Neural crest cell (in vitro differentiated cells): ENCODE measurements at regions not wholly inside any gene's neighbourhood (a gene's known extent, or its start where the extent isn't known, plus 50 kb on each side); places are given as distances from the start of the nearest gene placed in this dataset.

ENCODE experiments used
- DNase-seq: peaks from one replicate; pipeline ENCODE4 v3.0.0; 2021; ENCODE audit warnings: low read depth, mixed read lengths, low spot score
- H3K27ac Mint-ChIP-seq: one replicate; pipeline ENCODE4 v1.8.0; 2021; ENCODE audit warnings: mild to moderate bottlenecking, mixed read lengths; ENCODE audit not compliant: unreplicated experiment
- H3K27me3 Mint-ChIP-seq: 2 replicates; pipeline ENCODE4 v1.8.0; 2021; ENCODE audit warnings: low read depth, mild to moderate bottlenecking, mixed read lengths
- H3K36me3 Mint-ChIP-seq: 2 replicates; pipeline ENCODE4 v1.8.0; 2021; ENCODE audit warnings: low read depth, mild to moderate bottlenecking, mixed read lengths
- H3K4me1 Mint-ChIP-seq: 2 replicates; pipeline ENCODE4 v1.8.0; 2021; ENCODE audit warnings: mixed read lengths
- H3K4me3 Mint-ChIP-seq: one replicate; pipeline ENCODE4 v1.8.0; 2021; ENCODE audit warnings: mild to moderate bottlenecking, mixed read lengths
- H3K9me3 Mint-ChIP-seq: 2 replicates; pipeline ENCODE4 v1.8.0; 2021; ENCODE audit warnings: mixed read lengths
- TF ChIP-seq, protein P1 (sequence below): fragments of 200-600 bp; sonication (generic); conservative IDR thresholded peaks from 2 replicates; pipeline ENCODE4 v1.5.0; 2021; ENCODE audit warnings: antibody characterized with exemption, mild to moderate bottlenecking

DNA sequence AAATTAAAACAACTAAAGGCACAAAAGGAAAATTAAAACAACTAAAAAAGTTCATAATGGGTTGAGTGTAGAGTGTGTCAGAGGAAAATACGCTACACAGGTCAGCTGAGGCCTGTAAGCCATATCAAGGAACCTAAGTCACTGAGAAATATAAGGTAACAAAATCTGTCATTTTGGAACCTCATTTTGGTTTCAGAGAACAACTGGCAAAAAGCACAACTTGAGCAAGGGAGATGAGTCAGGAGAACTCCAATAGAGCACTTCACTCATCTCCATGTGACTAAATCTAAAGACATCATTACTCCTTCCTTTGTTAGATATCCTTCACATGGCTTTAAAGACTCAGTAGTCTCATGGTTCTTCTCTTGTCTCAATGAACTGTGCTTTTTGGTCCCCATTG is 269.4 kb upstream of the POU5F2 start:
- Mint-ChIP-seq H3K4me3 (no peak overlapping the region), H3K4me1 (peaks cover 4% of the 10 kb centered on the region), H3K9me3 (peaks cover 21% of the 10 kb centered on the region), H3K27me3 (no peaks in the 10 kb centered on the region), H3K27ac (no peak overlapping the region), H3K36me3 (peaks cover 30% of the 10 kb centered on the region)
- TF ChIP-seq, protein P1, sequence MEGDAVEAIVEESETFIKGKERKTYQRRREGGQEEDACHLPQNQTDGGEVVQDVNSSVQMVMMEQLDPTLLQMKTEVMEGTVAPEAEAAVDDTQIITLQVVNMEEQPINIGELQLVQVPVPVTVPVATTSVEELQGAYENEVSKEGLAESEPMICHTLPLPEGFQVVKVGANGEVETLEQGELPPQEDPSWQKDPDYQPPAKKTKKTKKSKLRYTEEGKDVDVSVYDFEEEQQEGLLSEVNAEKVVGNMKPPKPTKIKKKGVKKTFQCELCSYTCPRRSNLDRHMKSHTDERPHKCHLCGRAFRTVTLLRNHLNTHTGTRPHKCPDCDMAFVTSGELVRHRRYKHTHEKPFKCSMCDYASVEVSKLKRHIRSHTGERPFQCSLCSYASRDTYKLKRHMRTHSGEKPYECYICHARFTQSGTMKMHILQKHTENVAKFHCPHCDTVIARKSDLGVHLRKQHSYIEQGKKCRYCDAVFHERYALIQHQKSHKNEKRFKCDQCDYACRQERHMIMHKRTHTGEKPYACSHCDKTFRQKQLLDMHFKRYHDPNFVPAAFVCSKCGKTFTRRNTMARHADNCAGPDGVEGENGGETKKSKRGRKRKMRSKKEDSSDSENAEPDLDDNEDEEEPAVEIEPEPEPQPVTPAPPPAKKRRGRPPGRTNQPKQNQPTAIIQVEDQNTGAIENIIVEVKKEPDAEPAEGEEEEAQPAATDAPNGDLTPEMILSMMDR = no peak
- no peak for DNase-seq

DNA sequence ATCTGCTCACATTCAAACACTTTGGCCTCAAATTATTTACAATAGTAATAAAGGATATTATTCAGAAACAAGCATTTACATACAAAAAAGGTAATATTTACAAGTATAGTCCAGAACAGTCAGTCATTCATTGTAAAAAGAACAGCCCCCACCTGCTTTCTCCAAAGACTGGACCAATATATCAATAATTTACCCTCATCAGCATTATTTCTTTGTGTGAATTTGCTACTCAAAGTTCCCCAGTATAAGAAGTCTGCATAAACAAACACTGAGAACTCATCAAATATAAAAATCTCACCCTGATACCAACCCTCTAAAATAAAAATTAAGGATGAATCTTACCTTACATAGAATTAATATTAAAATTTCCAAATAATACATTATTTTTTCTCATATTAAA is 267.8 kb upstream of the POU5F2 start:
- no peak for DNase-seq
- Mint-ChIP-seq H3K9me3 (peaks cover 6% of the 10 kb centered on the region), H3K4me1 (peaks cover 4% of the 10 kb centered on the region), H3K27ac (no peak overlapping the region), H3K27me3 (no peaks in the 10 kb centered on the region), H3K4me3 (no peak overlapping the region), H3K36me3 (peaks cover 17% of the 10 kb centered on the region)
- TF ChIP-seq, protein P1 = no peak

- peaks cover 5% of the 10 kb centered on the region for H3K4me1 Mint-ChIP-seq
- H3K27ac Mint-ChIP-seq = no peak overlapping the region
- no peaks in the 10 kb centered on the region for H3K27me3 Mint-ChIP-seq
- peaks cover 18% of the 10 kb centered on the region for H3K36me3 Mint-ChIP-seq
- TF ChIP-seq, protein P1 = no peak
- no peak for DNase-seq
- H3K4me3 Mint-ChIP-seq = no peak overlapping the region
- H3K9me3 Mint-ChIP-seq = peaks cover 10% of the 10 kb centered on the region
Observed at GRCh38 chr5:93998951-93999455, 257.6 kb upstream of the POU5F2 start.

DNA sequence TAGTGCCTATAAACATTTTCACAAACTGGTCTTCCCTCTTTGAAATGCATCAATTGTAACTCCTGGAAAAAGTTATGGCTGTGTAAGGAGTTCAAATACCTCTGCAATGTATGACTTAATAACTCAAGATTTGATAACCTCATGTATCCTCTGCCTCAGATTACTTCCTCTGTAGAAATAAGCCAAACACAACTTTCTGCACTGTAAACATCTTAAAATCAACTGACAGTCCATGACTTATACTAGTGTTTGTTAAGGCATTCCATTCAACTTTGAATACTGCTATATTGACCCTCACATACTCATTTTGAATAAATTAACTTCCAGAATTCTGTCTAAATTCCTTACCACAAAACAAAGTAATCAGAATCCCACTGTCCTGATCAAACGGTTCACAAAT is 256.2 kb upstream of the POU5F2 start:
- no peak for DNase-seq
- H3K36me3 Mint-ChIP-seq = peaks cover 18% of the 10 kb centered on the region
- no peak overlapping the region for H3K27ac Mint-ChIP-seq

GRCh38 chr5:93995126-93995621 is 253.8 kb upstream of the POU5F2 start:
- TF ChIP-seq, protein P1 = no peak
- Mint-ChIP-seq H3K27me3 (no peaks in the 10 kb centered on the region), H3K27ac (no peak overlapping the region), H3K9me3 (no peaks in the 10 kb centered on the region), H3K4me1 (peaks cover 22% of the 10 kb centered on the region), H3K36me3 (peaks cover 3% of the 10 kb centered on the region), H3K4me3 (no peak overlapping the region)
- DNase-seq = no peak

More for the DNA sequence above, 256.2 kb upstream of the POU5F2 start:
- H3K4me1 Mint-ChIP-seq = peaks cover 8% of the 10 kb centered on the region
- no peak overlapping the region for H3K4me3 Mint-ChIP-seq
- H3K27me3 Mint-ChIP-seq = no peaks in the 10 kb centered on the region
- TF ChIP-seq, protein P1 = no peak
- peaks cover 10% of the 10 kb centered on the region for H3K9me3 Mint-ChIP-seq
